GM12865 (cell line): ENCODE measurements at regions not wholly inside any gene's neighbourhood (a gene's known extent, or its start where the extent isn't known, plus 50 kb on each side); places are given as distances from the start of the nearest gene placed in this dataset.

Experiments used
- DNase-seq: peaks from one replicate; pipeline ENCODE4 v3.0.0; 2010; ENCODE audit warnings: low read depth
- H3K4me3 ChIP-seq: 2 replicates; pipeline ENCODE4 v1.5.1; 2011; ENCODE audit warnings: mild to moderate bottlenecking, low read depth, low read length, control low read depth
- TF ChIP-seq, protein P1 (sequence below): IDR thresholded peaks from 2 replicates; pipeline ENCODE4 v1.5.1; 2011; ENCODE audit warnings: low read length, control low read depth, low read depth, inconsistent platforms; ENCODE audit not compliant: insufficient read depth; ENCODE audit errors: missing control alignments

GRCh38 chr12:14310866-14311265, 54.6 kb upstream of the ATF7IP start:
- TF ChIP-seq, protein P1, sequence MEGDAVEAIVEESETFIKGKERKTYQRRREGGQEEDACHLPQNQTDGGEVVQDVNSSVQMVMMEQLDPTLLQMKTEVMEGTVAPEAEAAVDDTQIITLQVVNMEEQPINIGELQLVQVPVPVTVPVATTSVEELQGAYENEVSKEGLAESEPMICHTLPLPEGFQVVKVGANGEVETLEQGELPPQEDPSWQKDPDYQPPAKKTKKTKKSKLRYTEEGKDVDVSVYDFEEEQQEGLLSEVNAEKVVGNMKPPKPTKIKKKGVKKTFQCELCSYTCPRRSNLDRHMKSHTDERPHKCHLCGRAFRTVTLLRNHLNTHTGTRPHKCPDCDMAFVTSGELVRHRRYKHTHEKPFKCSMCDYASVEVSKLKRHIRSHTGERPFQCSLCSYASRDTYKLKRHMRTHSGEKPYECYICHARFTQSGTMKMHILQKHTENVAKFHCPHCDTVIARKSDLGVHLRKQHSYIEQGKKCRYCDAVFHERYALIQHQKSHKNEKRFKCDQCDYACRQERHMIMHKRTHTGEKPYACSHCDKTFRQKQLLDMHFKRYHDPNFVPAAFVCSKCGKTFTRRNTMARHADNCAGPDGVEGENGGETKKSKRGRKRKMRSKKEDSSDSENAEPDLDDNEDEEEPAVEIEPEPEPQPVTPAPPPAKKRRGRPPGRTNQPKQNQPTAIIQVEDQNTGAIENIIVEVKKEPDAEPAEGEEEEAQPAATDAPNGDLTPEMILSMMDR = no peak
- DNase-seq = no peak
- H3K4me3 ChIP-seq = no peak overlapping the region

GRCh38 chr12:14313379-14314138, 51.9 kb upstream of the ATF7IP start:
- H3K4me3 ChIP-seq = no peak overlapping the region
- TF ChIP-seq, protein P1 = no peak
- DNase-seq = no peak

GRCh38 chr12:14314801-14315200, 50.7 kb upstream of the ATF7IP start:
- TF ChIP-seq, protein P1 = no peak
- peak; percentile 51 for DNase-seq
- H3K4me3 ChIP-seq = no peak overlapping the region

DNA sequence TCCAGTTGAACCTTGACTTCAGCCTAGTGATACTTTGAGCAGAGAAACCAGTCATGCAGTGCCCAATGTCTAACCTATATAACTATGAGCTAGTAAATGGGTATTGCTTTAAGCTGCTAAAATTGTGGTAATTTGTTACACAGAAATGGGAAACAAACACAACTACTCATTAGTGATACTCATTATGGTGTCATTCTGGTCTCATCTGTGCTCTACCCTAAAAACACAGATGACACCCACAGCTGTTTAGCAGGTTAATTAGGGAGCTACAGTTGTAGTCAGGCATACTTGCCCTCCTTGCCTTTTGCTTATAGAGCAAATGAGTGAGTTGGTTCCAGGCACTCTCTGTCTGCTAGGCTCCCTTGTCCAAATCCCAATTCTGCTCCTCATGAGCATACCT, 50.0 kb upstream of the ATF7IP start:
- DNase-seq = no peak
- TF ChIP-seq, protein P1 = no peak
- H3K4me3 ChIP-seq = no peak overlapping the region
